Smooth muscle cell (in vitro differentiated cells): ENCODE measurements at regions not wholly inside any gene's neighbourhood (a gene's known extent, or its start where the extent isn't known, plus 50 kb on each side); places are given as distances from the start of the nearest gene placed in this dataset.

ENCODE experiments used
- DNase-seq: peaks from one replicate; lab custom pipeline; 2025; ENCODE audit not compliant: unreplicated experiment; lab: John Stamatoyannopoulos, UW
- H2AFZ ChIP-seq: fragments of 200-600 bp; sonication (generic); 2 replicates; pipeline ENCODE4 v1.6.0; 2016; ENCODE audit warnings: antibody characterized with exemption, low read depth, mild to moderate bottlenecking
- H3F3A ChIP-seq: fragments of 200-600 bp; sonication (generic); 2 replicates; pipeline ENCODE4 v1.6.0; 2017; ENCODE audit warnings: antibody characterized with exemption, low read depth
- H3K27ac ChIP-seq: fragments of 200-600 bp; sonication (generic); 2 replicates; pipeline ENCODE4 v1.5.1; 2016; ENCODE audit warnings: low read depth, mild to moderate bottlenecking
- H3K27me3 ChIP-seq: fragments of 200-600 bp; sonication (generic); 2 replicates; pipeline ENCODE4 v1.6.1; 2016; ENCODE audit warnings: low read depth, mild to moderate bottlenecking
- H3K36me3 ChIP-seq: fragments of 200-600 bp; sonication (generic); 2 replicates; pipeline ENCODE4 v1.5.1; 2016; ENCODE audit warnings: low read depth
- H3K4me1 ChIP-seq: fragments of 200-600 bp; sonication (generic); 2 replicates; pipeline ENCODE4 v1.5.1; 2016; ENCODE audit warnings: low read depth
- H3K4me2 ChIP-seq: fragments of 200-600 bp; sonication (generic); 2 replicates; pipeline ENCODE4 v1.6.0; 2016; ENCODE audit warnings: mild to moderate bottlenecking
- H3K4me3 ChIP-seq: fragments of 200-600 bp; sonication (generic); 2 replicates; pipeline ENCODE4 v1.5.1; 2016; ENCODE audit warnings: mild to moderate bottlenecking
- H3K79me2 ChIP-seq: fragments of 200-600 bp; sonication (generic); 2 replicates; pipeline ENCODE4 v1.6.0; 2016; ENCODE audit warnings: low read depth, mild to moderate bottlenecking
- H3K9ac ChIP-seq: fragments of 200-600 bp; sonication (generic); 2 replicates; pipeline ENCODE4 v1.6.0; 2016; ENCODE audit warnings: low read depth
- H3K9me3 ChIP-seq: fragments of 200-600 bp; sonication (generic); replicated peaks from 2 replicates; pipeline ENCODE4 v1.5.1; 2016; ENCODE audit warnings: low read depth
- H4K20me1 ChIP-seq: fragments of 200-600 bp; sonication (generic); 2 replicates; pipeline ENCODE4 v1.6.0; 2016; ENCODE audit warnings: low read depth
- CTCF ChIP-seq: fragments of 200-600 bp; sonication (generic); IDR thresholded peaks from 2 replicates; pipeline ENCODE4 v1.5.1; 2017; ENCODE audit warnings: borderline replicate concordance, mild to moderate bottlenecking, antibody characterized with exemption; ENCODE audit not compliant: insufficient read depth, poor library complexity, severe bottlenecking
- WGBS: methylation state at CpG from one replicate; pipeline ENCODE4 v1.1.7; 2016; ENCODE audit warnings: low lambda C conversion rate; 5-methylcytosine and 5-hydroxymethylcytosine counted together

GRCh38 chr10:83750604-83751003 lies 388.7 kb upstream of the GHITM start:
- Histone ChIP-seq H4K20me1 (no peaks in the 10 kb centered on the region), H3K36me3 (no peaks in the 10 kb centered on the region), H3K4me2 (no peak overlapping the region), H2AFZ (no peak overlapping the region), H3F3A (no peaks in the 10 kb centered on the region), H3K9me3 (peaks cover 8% of the 10 kb centered on the region), H3K9ac (no peak overlapping the region), H3K4me3 (no peak overlapping the region), H3K27me3 (no peaks in the 10 kb centered on the region), H3K27ac (no peak overlapping the region), H3K4me1 (no peaks in the 10 kb centered on the region), H3K79me2 (no peaks in the 10 kb centered on the region)
- no peak for DNase-seq
- TF ChIP-seq CTCF: no peak

- H3K9ac ChIP-seq: no peak overlapping the region
- no peak overlapping the region for H3K27ac ChIP-seq
- WGBS: 95% methylated on average over 2 of the region's 2 CpGs
- H3K79me2 ChIP-seq: no peaks in the 10 kb centered on the region
- no peak overlapping the region for H3K4me2 ChIP-seq
- peaks cover 8% of the 10 kb centered on the region for H3K9me3 ChIP-seq
- no peaks in the 10 kb centered on the region for H3K4me1 ChIP-seq
- no peaks in the 10 kb centered on the region for H3K36me3 ChIP-seq
- no peak for DNase-seq
- no peak for TF ChIP-seq CTCF
- H2AFZ ChIP-seq: no peak overlapping the region
- no peaks in the 10 kb centered on the region for H3K27me3 ChIP-seq
- H4K20me1 ChIP-seq: no peaks in the 10 kb centered on the region
- no peak overlapping the region for H3K4me3 ChIP-seq
- no peaks in the 10 kb centered on the region for H3F3A ChIP-seq
Measured at GRCh38 chr10:83753490-83753889, 385.8 kb upstream of the GHITM start.

- Histone ChIP-seq H3F3A (no peaks in the 10 kb centered on the region), H3K9me3 (peaks cover 8% of the 10 kb centered on the region), H3K79me2 (no peaks in the 10 kb centered on the region), H3K4me2 (no peak overlapping the region), H3K36me3 (no peaks in the 10 kb centered on the region), H3K4me1 (peaks cover 5% of the 10 kb centered on the region), H4K20me1 (no peaks in the 10 kb centered on the region), H3K9ac (no peak overlapping the region), H3K27ac (no peak overlapping the region), H2AFZ (no peak overlapping the region), H3K27me3 (no peaks in the 10 kb centered on the region), H3K4me3 (no peak overlapping the region)
- no peak for DNase-seq
- 92% methylated on average over 1 of the region's 1 CpG for WGBS
- TF ChIP-seq CTCF: no peak
Measured at GRCh38 chr10:83754857-83755256, 384.5 kb upstream of the GHITM start.

GRCh38 chr10:83760142-83760541 lies 379.2 kb upstream of the GHITM start:
- Histone ChIP-seq H3F3A (no peaks in the 10 kb centered on the region), H3K9me3 (no peaks in the 10 kb centered on the region), H3K36me3 (no peaks in the 10 kb centered on the region), H4K20me1 (no peaks in the 10 kb centered on the region), H3K27ac (no peak overlapping the region), H3K79me2 (no peaks in the 10 kb centered on the region), H3K27me3 (no peaks in the 10 kb centered on the region), H3K4me1 (peaks cover 20% of the 10 kb centered on the region), H3K4me3 (no peak overlapping the region), H2AFZ (no peak overlapping the region), H3K9ac (no peak overlapping the region), H3K4me2 (no peak overlapping the region)
- no peak for TF ChIP-seq CTCF
- WGBS: 62% methylated on average over 2 of the region's 2 CpGs
- no peak for DNase-seq
